Adrenal gland (tissue), 9 donors: ENCODE measurements at regions not wholly inside any gene's neighbourhood (a gene's known extent, or its start where the extent isn't known, plus 50 kb on each side); places are given as distances from the start of the nearest gene placed in this dataset.

ENCODE experiments used
- DNase-seq, 7 donors: peaks; one replicate each; pipeline ENCODE4 v3.0.0-alpha.2; 2019 to 2020
- H3K27ac ChIP-seq, 5 donors: fragments of 200-600 bp; sonication (generic) in 4 of 5; 1 replicate in 3 of 5; 2 replicates in 2 of 5; pipeline versions ENCODE4 v1.5.1 to v1.8.0; 2016 to 2020; ENCODE audit warnings: mild to moderate bottlenecking in 1 of 5
- H3K27me3 ChIP-seq: fragments of 200-600 bp; 2 replicates; pipeline ENCODE4 v1.8.0; 2021
- H3K36me3 ChIP-seq, 2 donors: fragments of 200-600 bp; replicated peaks in 1 of 2; 1 replicate in 1 of 2; 2 replicates in 1 of 2; pipeline versions ENCODE4 v1.5.1 to v1.8.0; 2018 to 2022
- H3K4me1 ChIP-seq, 2 donors: fragments of 200-600 bp; replicated peaks in 1 of 2; 1 replicate in 1 of 2; 2 replicates in 1 of 2; pipeline versions ENCODE4 v1.5.1 to v1.8.0; 2018 to 2021
- H3K4me3 ChIP-seq, 4 donors: fragments of 200-600 bp; sonication (generic) in 3 of 4; one replicate each; pipeline ENCODE4 v1.5.1; 2016 to 2018
- H3K9me3 ChIP-seq, 3 donors: fragments of 200-600 bp; sonication (generic) in 1 of 3; replicated peaks in 1 of 3; 1 replicate in 2 of 3; 2 replicates in 1 of 3; pipeline versions ENCODE4 v1.5.1 to v1.8.0; 2016 to 2021
- POLR2A ChIP-seq, 2 donors: fragments of 450-650 bp; IDR thresholded peaks; one replicate each; pipeline ENCODE4 v1.6.1; 2017; ENCODE audit warnings: antibody characterized with exemption in 2 of 2, mild to moderate bottlenecking in 2 of 2, moderate library complexity in 1 of 2
- WGBS, 4 donors: extraction: QIAGEN DNeasy Blood & Tissue Kit in 2 of 4; methylation state at CpG; one replicate each; pipeline versions ENCODE4 v1.1.5 to v1.1.7; 2013 to 2017; 5-methylcytosine and 5-hydroxymethylcytosine counted together
- intact Hi-C, 2 donors: fragments of 100-400 bp; cut with DNase I; formaldehyde crosslinking; loops; one replicate each; pipeline versions ENCODE4 v1.14.1 to v1.15.0; 2022 to 2023
- TF ChIP-seq, protein P1 (sequence below), 6 experiments: fragments of 450-650 bp in 4 of 6; fragments of 200-600 bp in 2 of 6; sonication (generic) in 1 of 6; IDR thresholded peaks; 1 replicate in 5 of 6; 2 replicates in 1 of 6; pipeline versions ENCODE4 v1.5.1 to v1.8.0; 2016 to 2021; ENCODE audit warnings: antibody characterized with exemption in 6 of 6, mild to moderate bottlenecking in 2 of 6, moderate library complexity in 1 of 6
- donor health status: healthy with polysubstance abuse.
- donor health status: Bipolar disorder and iron deficiency.
- donor health status: DM: yes; HTN: yes; CAD: no.
- donor health status: DM: no; HTN: no; CAD: no.
- donor health status: DM: no; HTN: no; CAD: no.

- no peaks in the 10 kb centered on the region for H3K36me3 ChIP-seq
- no peak overlapping the region for H3K4me3 ChIP-seq
- WGBS, 4 donors = 77 to 100% (median 89%) methylated on average over 1 of the region's 1 CpG
- DNase-seq = no peak
- H3K27me3 ChIP-seq = no peaks in the 10 kb centered on the region
- intact Hi-C loops = loop anchor here in 1 of 2 donors (10.0 kb wide), 1 partner anchor 1442 kb away; no protein-coding TSS in a partner anchor
- TF ChIP-seq, protein P1, sequence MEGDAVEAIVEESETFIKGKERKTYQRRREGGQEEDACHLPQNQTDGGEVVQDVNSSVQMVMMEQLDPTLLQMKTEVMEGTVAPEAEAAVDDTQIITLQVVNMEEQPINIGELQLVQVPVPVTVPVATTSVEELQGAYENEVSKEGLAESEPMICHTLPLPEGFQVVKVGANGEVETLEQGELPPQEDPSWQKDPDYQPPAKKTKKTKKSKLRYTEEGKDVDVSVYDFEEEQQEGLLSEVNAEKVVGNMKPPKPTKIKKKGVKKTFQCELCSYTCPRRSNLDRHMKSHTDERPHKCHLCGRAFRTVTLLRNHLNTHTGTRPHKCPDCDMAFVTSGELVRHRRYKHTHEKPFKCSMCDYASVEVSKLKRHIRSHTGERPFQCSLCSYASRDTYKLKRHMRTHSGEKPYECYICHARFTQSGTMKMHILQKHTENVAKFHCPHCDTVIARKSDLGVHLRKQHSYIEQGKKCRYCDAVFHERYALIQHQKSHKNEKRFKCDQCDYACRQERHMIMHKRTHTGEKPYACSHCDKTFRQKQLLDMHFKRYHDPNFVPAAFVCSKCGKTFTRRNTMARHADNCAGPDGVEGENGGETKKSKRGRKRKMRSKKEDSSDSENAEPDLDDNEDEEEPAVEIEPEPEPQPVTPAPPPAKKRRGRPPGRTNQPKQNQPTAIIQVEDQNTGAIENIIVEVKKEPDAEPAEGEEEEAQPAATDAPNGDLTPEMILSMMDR (IDR thresholded peaks at IDR 0.05) = no peak
- no peak for TF ChIP-seq POLR2A (IDR thresholded peaks at IDR 0.05)
- H3K4me1 ChIP-seq = no peaks in the 10 kb centered on the region
- no peak overlapping the region for H3K27ac ChIP-seq
- no peaks in the 10 kb centered on the region for H3K9me3 ChIP-seq
Observed at GRCh38 chr7:68492359-68492690, 1106.0 kb upstream of the AUTS2 start.

- no peak overlapping the region for H3K27ac ChIP-seq
- H3K4me1 ChIP-seq = no peaks in the 10 kb centered on the region
- H3K9me3 ChIP-seq = no peaks in the 10 kb centered on the region
- intact Hi-C loops = no loop called here
- no peak for TF ChIP-seq POLR2A (IDR thresholded peaks at IDR 0.05)
- TF ChIP-seq, protein P1 (IDR thresholded peaks at IDR 0.05) = no peak
- WGBS, 4 donors = 82 to 88% (median 86%) methylated on average over 3 of the region's 3 CpGs
- no peaks in the 10 kb centered on the region for H3K36me3 ChIP-seq
- H3K4me3 ChIP-seq = no peak overlapping the region
- DNase-seq = no peak
- no peaks in the 10 kb centered on the region for H3K27me3 ChIP-seq
Observed at GRCh38 chr7:68503400-68503799, 1094.9 kb upstream of the AUTS2 start.

DNA sequence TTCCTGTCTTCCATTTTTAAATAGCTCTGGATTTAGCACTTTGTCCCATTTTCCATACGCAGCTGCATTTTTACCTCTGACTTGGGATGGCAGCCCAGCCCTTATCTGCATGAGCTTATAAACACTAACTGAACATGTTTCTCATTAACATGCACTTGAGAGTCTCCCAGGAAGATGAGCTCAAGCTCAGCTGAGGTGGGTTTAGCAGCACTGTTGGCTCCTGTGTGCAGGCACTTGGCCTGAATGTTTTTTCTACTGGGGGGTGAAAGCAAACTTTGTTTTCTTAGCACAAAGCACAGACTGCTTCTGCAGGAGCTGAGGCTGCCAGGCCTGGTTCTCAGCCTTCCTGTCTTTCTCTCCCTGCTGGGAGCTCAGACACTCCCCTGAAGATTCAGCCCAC is 1093.6 kb upstream of the AUTS2 start:
- Histone ChIP-seq H3K4me1 (no peaks in the 10 kb centered on the region), H3K27ac (no peak overlapping the region), H3K4me3 (no peak overlapping the region), H3K36me3 (no peaks in the 10 kb centered on the region), H3K27me3 (no peaks in the 10 kb centered on the region), H3K9me3 (no peaks in the 10 kb centered on the region)
- no peak for TF ChIP-seq POLR2A (IDR thresholded peaks at IDR 0.05)
- TF ChIP-seq, protein P1 (IDR thresholded peaks at IDR 0.05) = no peak
- no peak for DNase-seq
- intact Hi-C loops = no loop called here
- 73 to 74% (median 73%) methylated on average over 1 of the region's 1 CpG for WGBS, 4 donors

- Histone ChIP-seq H3K4me3 (no peak overlapping the region), H3K9me3 (no peaks in the 10 kb centered on the region), H3K27ac (no peak overlapping the region), H3K4me1 (no peaks in the 10 kb centered on the region), H3K27me3 (no peaks in the 10 kb centered on the region), H3K36me3 (no peaks in the 10 kb centered on the region)
- intact Hi-C loops = no loop called here
- TF ChIP-seq, protein P1 (IDR thresholded peaks at IDR 0.05) = no peak
- TF ChIP-seq POLR2A (IDR thresholded peaks at IDR 0.05) = no peak
- 80 to 89% (median 85%) methylated on average over 4 of the region's 4 CpGs for WGBS, 4 donors
- DNase-seq = no peak
Observed at GRCh38 chr7:68505721-68506120, 1092.6 kb upstream of the AUTS2 start.
